Heart right ventricle (tissue), 16 donors: ENCODE measurements at regions not wholly inside any gene's neighbourhood (a gene's known extent, or its start where the extent isn't known, plus 50 kb on each side); places are given as distances from the start of the nearest gene placed in this dataset.

Experiments
- ATAC-seq, 8 donors: fragments of 200-7000 bp; cut with Tn5 transposase; one replicate each; pipeline ENCODE4 v1.9.1; 2020; ENCODE audit warnings: mild to moderate bottlenecking in 8 of 8, moderate library complexity in 8 of 8, moderate number of reproducible peaks in 1 of 8
- DNase-seq, 2 donors: peaks; one replicate each; pipeline ENCODE4 v3.0.0-alpha.2; 2020
- H3K27ac ChIP-seq, 10 donors: fragments of 200-600 bp; sonication (generic) in 2 of 10; one replicate each; pipeline versions ENCODE4 v1.5.0 to v1.8.0; 2020 to 2022; ENCODE audit warnings: mild to moderate bottlenecking in 3 of 10
- H3K27me3 ChIP-seq, 7 donors: fragments of 200-600 bp; one replicate each; pipeline ENCODE4 v1.8.0; 2021 to 2022; ENCODE audit warnings: mild to moderate bottlenecking in 2 of 7
- H3K36me3 ChIP-seq, 9 donors: fragments of 200-600 bp; sonication (generic) in 1 of 9; one replicate each; pipeline versions ENCODE4 v1.5.0 to v1.8.0; 2020 to 2022; ENCODE audit warnings: mild to moderate bottlenecking in 2 of 9
- H3K4me1 ChIP-seq, 9 donors: fragments of 200-600 bp; sonication (generic) in 1 of 9; one replicate each; pipeline versions ENCODE4 v1.5.0 to v1.8.0; 2020 to 2022; ENCODE audit warnings: mild to moderate bottlenecking in 4 of 9
- H3K4me3 ChIP-seq, 10 donors: fragments of 200-600 bp; sonication (generic) in 2 of 10; one replicate each; pipeline versions ENCODE4 v1.5.0 to v1.8.0; 2020 to 2022; ENCODE audit warnings: mild to moderate bottlenecking in 7 of 10, moderate library complexity in 2 of 10
- H3K9me3 ChIP-seq, 11 donors: fragments of 200-600 bp in 10 of 11; sonication (generic) in 2 of 11; one replicate each; pipeline versions ENCODE4 v1.5.0 to v1.8.0; 2013 to 2022; ENCODE audit warnings: mild to moderate bottlenecking in 2 of 11, control low read depth in 1 of 11, moderate library complexity in 1 of 11
- CTCF ChIP-seq, 9 donors: fragments of 200-600 bp; sonication (generic) in 2 of 9; IDR thresholded peaks; one replicate each; pipeline versions ENCODE4 v1.5.0 to v1.8.0; 2021 to 2022; ENCODE audit warnings: antibody characterized with exemption in 9 of 9, mild to moderate bottlenecking in 5 of 9, moderate library complexity in 1 of 9
- WGBS, 2 donors: extraction: QIAGEN DNeasy Blood & Tissue Kit; methylation state at CpG; one replicate each; pipeline ENCODE4 v1.1.7; 2013; ENCODE audit warnings: inconsistent platforms in 1 of 2; 5-methylcytosine and 5-hydroxymethylcytosine counted together
- intact Hi-C, 10 donors: fragments of 100-400 bp; cut with DNase I; formaldehyde crosslinking; loops; one replicate each; pipeline versions ENCODE4 v1.11.1 to v1.14.2; 2022
- donor health status: Arrhythmogenic right ventricular cardiomyopathy.
- donor health status: ischemic (EF 13 %, LVEDD 7.1; RV severe dilation, severe dysfunction).
- donor health status: healthy with polysubstance abuse.
- donor health status: DM: no; HTN: yes; CAD: no.
- donor health status: DM: no; HTN: no; CAD: no.
- donor health status: ischemic (EF 25% LVEDD 6.9; RV normal size, moderate dysfunction).
- donor health status: ischemic (EF 25% LVEDD 5.7; RV mildly dilated, moderate dysfunction).
- donor health status: healthy.
- donor health status: DM: yes; HTN: yes; CAD: no.
- donor health status: Ischemic cardiomyopathy.
- donor health status: ischemic (EF 35%, LVEDD 5.7; RV mildly dilated, moderate dysfunction).
- donor health status: nonischemic (EF 11% LVEDD 7.7; RV severe dilation, severe dysfunction).
- donor health status: DM: yes; HTN: yes; CAD: no.
- donor health status: PGD.
- donor health status: ischemic (EF 29% LVEDD 5.4; RV normal size, mild dysfunction).
- donor health status: nonischemic (EF 23%, LVEDD 6.1; RV moderate dilation, normal function).

DNA sequence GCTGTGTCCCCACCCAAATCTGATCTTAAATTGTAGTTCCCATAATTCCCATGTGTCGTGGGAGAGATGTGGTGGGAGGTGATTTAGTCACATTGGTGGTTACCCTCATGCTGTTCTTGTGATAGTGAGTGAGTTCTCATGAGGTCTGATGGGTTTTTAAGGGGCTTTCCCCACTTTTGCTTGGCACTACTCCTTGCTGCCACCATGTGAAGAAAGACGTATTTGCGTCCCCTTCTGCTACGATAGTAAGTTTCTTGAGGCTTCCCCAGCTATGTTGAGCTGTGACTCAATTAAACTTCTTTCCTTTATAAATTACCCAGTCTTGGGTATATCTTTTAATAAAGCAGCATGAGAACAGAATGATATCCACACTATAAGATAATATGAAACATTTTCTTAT is 1023.4 kb downstream of the TLE4 start:
- WGBS, 2 donors = 90% methylated on average over 4 of the region's 4 CpGs
- Histone ChIP-seq H3K27ac (no peak overlapping the region), H3K4me1 (no peaks in the 10 kb centered on the region), H3K9me3 (peaks cover 0 to 7% (median 0%) of the 10 kb centered on the region in 11 donors), H3K4me3 (no peak overlapping the region), H3K36me3 (no peaks in the 10 kb centered on the region), H3K27me3 (no peaks in the 10 kb centered on the region)
- TF ChIP-seq CTCF (IDR thresholded peaks at IDR 0.05) = no peak
- no peak for ATAC-seq
- no peak for DNase-seq
- intact Hi-C loops = no loop called here

- Histone ChIP-seq H3K4me1 (no peaks in the 10 kb centered on the region), H3K36me3 (no peaks in the 10 kb centered on the region), H3K9me3 (peaks cover 0 to 7% (median 0%) of the 10 kb centered on the region in 11 donors), H3K4me3 (no peak overlapping the region), H3K27ac (no peak overlapping the region), H3K27me3 (no peaks in the 10 kb centered on the region)
- intact Hi-C loops = no loop called here
- no peak for TF ChIP-seq CTCF (IDR thresholded peaks at IDR 0.05)
- ATAC-seq (no peak), DNase-seq (no peak)
These were observed 1020.6 kb downstream of the TLE4 start for GRCh38 chr9:80592413-80592812.

DNA sequence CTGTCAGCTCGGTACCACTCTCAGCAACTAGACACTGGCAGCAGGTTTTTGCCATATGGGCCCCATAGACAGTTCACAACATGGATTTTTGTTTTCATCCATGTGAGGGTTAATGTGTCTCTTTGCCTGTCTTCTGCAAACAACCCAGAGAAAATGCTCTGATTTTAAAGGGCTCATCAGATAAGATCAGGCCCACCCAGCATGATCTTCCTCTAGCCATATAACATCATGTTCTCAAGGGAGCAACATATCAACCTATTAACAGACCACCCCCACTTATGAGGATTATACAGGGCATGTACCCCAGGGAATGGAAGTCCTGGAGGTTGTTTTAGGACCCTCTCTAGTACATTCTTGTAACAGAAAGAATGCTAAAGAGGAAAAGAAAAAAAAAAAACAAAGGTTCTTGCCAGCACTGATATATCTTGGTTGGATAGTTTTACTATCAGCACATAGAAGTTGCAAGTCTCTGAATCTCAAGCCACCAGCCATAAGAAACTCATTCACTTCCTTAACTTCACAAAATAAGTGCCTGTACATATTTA is 1015.1 kb downstream of the TLE4 start:
- H3K36me3 ChIP-seq = no peaks in the 10 kb centered on the region
- WGBS, 2 donors = 50 to 77% methylated on average over 1 of the region's 1 CpG
- no peak overlapping the region for H3K4me3 ChIP-seq
- H3K27ac ChIP-seq = no peak overlapping the region
- no peaks in the 10 kb centered on the region for H3K4me1 ChIP-seq
- H3K27me3 ChIP-seq = no peaks in the 10 kb centered on the region
- DNase-seq = no peak
- ATAC-seq = no peak
- TF ChIP-seq CTCF (IDR thresholded peaks at IDR 0.05) = no peak
- no peaks in the 10 kb centered on the region for H3K9me3 ChIP-seq
- intact Hi-C loops = no loop called here

DNA sequence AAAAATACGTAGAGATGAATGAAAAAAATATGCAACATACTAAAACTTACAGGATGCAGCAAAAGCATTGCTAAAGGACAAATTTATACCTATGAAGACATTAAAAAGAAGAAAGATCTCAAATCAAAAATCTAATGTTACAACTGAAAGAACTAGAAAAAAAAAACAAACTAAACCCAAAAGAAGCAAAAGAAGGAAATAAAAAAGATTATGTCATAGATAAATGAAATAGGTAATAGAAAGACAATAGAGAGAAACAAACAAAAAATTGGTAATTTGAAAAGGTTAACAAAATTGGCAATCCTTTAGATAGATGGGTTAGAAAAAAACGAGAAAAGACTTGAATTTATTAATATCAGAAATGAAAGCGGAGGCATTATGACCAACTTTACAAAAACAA is 1000.2 kb downstream of the TLE4 start:
- intact Hi-C loops = no loop called here
- TF ChIP-seq CTCF (IDR thresholded peaks at IDR 0.05) = no peak
- no peak overlapping the region for H3K27ac ChIP-seq
- H3K27me3 ChIP-seq = no peaks in the 10 kb centered on the region
- ATAC-seq (no peak), DNase-seq (no peak)
- no peak overlapping the region for H3K4me3 ChIP-seq
- H3K4me1 ChIP-seq = no peaks in the 10 kb centered on the region
- H3K9me3 ChIP-seq = peaks cover 0 to 74% (median 26%) of the 10 kb centered on the region in 11 donors
- no peaks in the 10 kb centered on the region for H3K36me3 ChIP-seq
- 65 to 69% methylated on average over 3 of the region's 3 CpGs for WGBS, 2 donors
